Mesenchymal stem cell (in vitro differentiated cells and primary cell): ENCODE measurements at regions not wholly inside any gene's neighbourhood (a gene's known extent, or its start where the extent isn't known, plus 50 kb on each side); places are given as distances from the start of the nearest gene placed in this dataset.

Experiments used
- DNase-seq: peaks from one replicate; pipeline ENCODE4 v3.0.0-alpha.2; 2013
- H2AFZ ChIP-seq: one replicate; pipeline ENCODE4 v1.6.1; 2013; ENCODE audit warnings: low read depth, mild to moderate bottlenecking, control low read depth, inconsistent platforms, low read length, moderate library complexity
- H2AK5ac ChIP-seq: 2 replicates; pipeline ENCODE4 v1.6.1; 2013; ENCODE audit warnings: low read length, moderate library complexity, mild to moderate bottlenecking, inconsistent platforms; ENCODE audit not compliant: severe bottlenecking
- H2BK120ac ChIP-seq: one replicate; pipeline ENCODE4 v1.6.1; 2013; ENCODE audit warnings: low read depth, mild to moderate bottlenecking, inconsistent platforms, low read length, moderate library complexity
- H2BK12ac ChIP-seq, 2 experiments: one replicate each; pipeline ENCODE4 v1.6.1; 2013; ENCODE audit warnings: inconsistent platforms in 2 of 2, low read length in 2 of 2, mild to moderate bottlenecking in 2 of 2, moderate library complexity in 2 of 2, control low read depth in 1 of 2
- H2BK15ac ChIP-seq: one replicate; pipeline ENCODE4 v1.6.1; 2013; ENCODE audit warnings: mild to moderate bottlenecking, low read depth, inconsistent platforms; ENCODE audit not compliant: poor library complexity, severe bottlenecking
- H2BK5ac ChIP-seq: 2 replicates; pipeline ENCODE4 v1.6.1; 2013; ENCODE audit warnings: low read depth, mild to moderate bottlenecking, low read length, control low read depth, inconsistent platforms; ENCODE audit not compliant: poor library complexity, severe bottlenecking
- H3K14ac ChIP-seq, 2 experiments: one replicate each; pipeline ENCODE4 v1.6.1; 2013; ENCODE audit warnings: inconsistent platforms in 2 of 2, low read length in 2 of 2, control low read depth in 1 of 2, mild to moderate bottlenecking in 1 of 2, moderate library complexity in 1 of 2
- H3K18ac ChIP-seq, 2 experiments: one replicate each; pipeline ENCODE4 v1.6.1; 2013; ENCODE audit warnings: inconsistent platforms in 2 of 2, low read length in 2 of 2, control low read depth in 1 of 2, low read depth in 1 of 2, mild to moderate bottlenecking in 1 of 2
- H3K23ac ChIP-seq, 2 experiments: one replicate each; pipeline ENCODE4 v1.6.1; 2013; ENCODE audit warnings: inconsistent platforms in 2 of 2, low read length in 2 of 2, mild to moderate bottlenecking in 2 of 2, moderate library complexity in 2 of 2, control low read depth in 1 of 2
- H3K27ac ChIP-seq: 2 replicates; pipeline ENCODE4 v1.5.1; 2013; ENCODE audit warnings: mild to moderate bottlenecking, moderate library complexity, low read length, control low read depth, inconsistent platforms; ENCODE audit not compliant: poor library complexity, severe bottlenecking
- H3K27me3 ChIP-seq, 2 experiments: 2 replicates each; pipeline versions ENCODE4 v1.6.1 to v1.7.0; 2013; ENCODE audit warnings: low read length in 2 of 2, mild to moderate bottlenecking in 2 of 2, moderate library complexity in 2 of 2, control low read depth in 1 of 2, inconsistent platforms in 1 of 2; ENCODE audit not compliant: control insufficient read depth in 1 of 2, insufficient read depth in 1 of 2
- H3K36me3 ChIP-seq, 2 experiments: 2 replicates each; pipeline versions ENCODE4 v1.6.1 to v1.7.0; 2013; ENCODE audit warnings: low read length in 2 of 2, control low read depth in 1 of 2, inconsistent platforms in 1 of 2, low read depth in 1 of 2, mild to moderate bottlenecking in 1 of 2; ENCODE audit not compliant: insufficient read depth in 2 of 2, control insufficient read depth in 1 of 2
- H3K4ac ChIP-seq, 2 experiments: one replicate each; pipeline ENCODE4 v1.6.1; 2013; ENCODE audit warnings: inconsistent platforms in 2 of 2, low read length in 2 of 2, mild to moderate bottlenecking in 2 of 2, moderate library complexity in 2 of 2, control low read depth in 1 of 2, low read depth in 1 of 2
- H3K4me1 ChIP-seq: 2 replicates; pipeline ENCODE4 v1.6.1; 2013; ENCODE audit warnings: low read depth, low read length, control low read depth; ENCODE audit not compliant: control insufficient read depth, insufficient read depth
- H3K4me2 ChIP-seq: 2 replicates; pipeline ENCODE4 v1.6.1; 2013; ENCODE audit warnings: low read length, mild to moderate bottlenecking, inconsistent platforms; ENCODE audit not compliant: poor library complexity, severe bottlenecking
- H3K4me3 ChIP-seq, 2 experiments: 2 replicates each; pipeline versions ENCODE4 v1.5.1 to v1.7.0; 2013; ENCODE audit warnings: low read length in 2 of 2, mild to moderate bottlenecking in 2 of 2, control low read depth in 1 of 2, low read depth in 1 of 2; ENCODE audit not compliant: insufficient read depth in 1 of 2
- H3K79me1 ChIP-seq: replicated peaks from 2 replicates; pipeline ENCODE4 v1.6.1; 2013; ENCODE audit warnings: mild to moderate bottlenecking, control low read depth, low read length, inconsistent platforms; ENCODE audit not compliant: poor library complexity, severe bottlenecking
- H3K9ac ChIP-seq: 2 replicates; pipeline ENCODE4 v1.7.0; 2013; ENCODE audit warnings: mild to moderate bottlenecking, low read length, moderate library complexity
- H3K9me3 ChIP-seq: 2 replicates; pipeline ENCODE4 v1.7.0; 2013; ENCODE audit warnings: mild to moderate bottlenecking, low read length; ENCODE audit not compliant: control insufficient read depth
- H4K8ac ChIP-seq: one replicate; pipeline ENCODE4 v1.6.1; 2013; ENCODE audit warnings: inconsistent platforms, mild to moderate bottlenecking, low read length, moderate library complexity
- H4K91ac ChIP-seq: one replicate; pipeline ENCODE4 v1.6.1; 2013; ENCODE audit warnings: mild to moderate bottlenecking, low read length, inconsistent platforms
- WGBS: methylation state at CpG from one replicate; pipeline ENCODE4 v1.1.7; 2013; ENCODE audit warnings: mixed read lengths; 5-methylcytosine and 5-hydroxymethylcytosine counted together

- Histone ChIP-seq H3K9ac (no peak overlapping the region), H4K8ac (no peak overlapping the region), H3K18ac (no peak overlapping the region), H3K9me3 (no peaks in the 10 kb centered on the region), H4K91ac (no peak overlapping the region), H2BK12ac (no peak overlapping the region), H2BK120ac (no peak overlapping the region), H3K27me3 (no peaks in the 10 kb centered on the region), H3K4me2 (no peak overlapping the region), H3K4me1 (no peaks in the 10 kb centered on the region), H3K23ac (no peak overlapping the region), H2BK5ac (no peak overlapping the region), H2AK5ac (no peak overlapping the region), H3K36me3 (no peaks in the 10 kb centered on the region), H2AFZ (no peak overlapping the region), H3K79me1 (no peaks in the 10 kb centered on the region), H3K14ac (no peak overlapping the region), H3K4me3 (no peak overlapping the region), H3K4ac (no peak overlapping the region), H2BK15ac (no peak overlapping the region), H3K27ac (no peak overlapping the region)
- WGBS: 78% methylated on average over 12 of the region's 12 CpGs
- DNase-seq: no peak
Observed at GRCh38 chr22:48635031-48635430, 1192.6 kb downstream of the BRD1 start.

- DNase-seq: no peak
- Histone ChIP-seq H3K4ac (no peak overlapping the region), H2BK15ac (no peak overlapping the region), H3K14ac (no peak overlapping the region), H2BK120ac (no peak overlapping the region), H2AFZ (no peak overlapping the region), H3K4me3 (no peak overlapping the region), H2BK12ac (no peak overlapping the region), H3K23ac (no peak overlapping the region), H2AK5ac (no peak overlapping the region), H3K27ac (no peak overlapping the region), H2BK5ac (no peak overlapping the region), H3K18ac (no peak overlapping the region), H3K4me1 (no peaks in the 10 kb centered on the region), H3K27me3 (no peaks in the 10 kb centered on the region), H3K79me1 (no peaks in the 10 kb centered on the region), H3K9ac (no peak overlapping the region), H3K36me3 (no peaks in the 10 kb centered on the region), H3K4me2 (no peak overlapping the region), H3K9me3 (no peaks in the 10 kb centered on the region), H4K8ac (no peak overlapping the region), H4K91ac (no peak overlapping the region)
- WGBS: 77% methylated on average over 9 of the region's 9 CpGs
Observed at GRCh38 chr22:48633996-48634836, 1193.5 kb downstream of the BRD1 start.

- H3K18ac ChIP-seq: no peak overlapping the region
- H4K91ac ChIP-seq: no peak overlapping the region
- no peaks in the 10 kb centered on the region for H3K27me3 ChIP-seq
- H3K9me3 ChIP-seq: no peaks in the 10 kb centered on the region
- no peak overlapping the region for H3K4ac ChIP-seq
- H3K79me1 ChIP-seq: no peaks in the 10 kb centered on the region
- no peak overlapping the region for H3K23ac ChIP-seq
- H3K4me3 ChIP-seq: peak overlapping the region in 1 of 2 experiments; percentile 9
- no peak overlapping the region for H3K14ac ChIP-seq
- no peak overlapping the region for H2BK120ac ChIP-seq
- whole genome bisulfite sequencing: 75% methylated on average over 17 of the region's 17 CpGs
- no peak overlapping the region for H4K8ac ChIP-seq
- no peak overlapping the region for H2AK5ac ChIP-seq
- no peaks in the 10 kb centered on the region for H3K4me1 ChIP-seq
- H2BK12ac ChIP-seq: no peak overlapping the region
- no peak overlapping the region for H2BK5ac ChIP-seq
- H3K9ac ChIP-seq: no peak overlapping the region
- H3K27ac ChIP-seq: no peak overlapping the region
- DNase-seq: no peak
- no peaks in the 10 kb centered on the region for H3K36me3 ChIP-seq
- H2BK15ac ChIP-seq: no peak overlapping the region
- H3K4me2 ChIP-seq: no peak overlapping the region
- no peak overlapping the region for H2AFZ ChIP-seq
Observed at GRCh38 chr22:48632646-48633246, 1194.9 kb downstream of the BRD1 start.

- H2BK12ac ChIP-seq: no peak overlapping the region
- H3K4ac ChIP-seq: no peak overlapping the region
- H3K27me3 ChIP-seq: no peaks in the 10 kb centered on the region
- H3K9ac ChIP-seq: no peak overlapping the region
- no peak overlapping the region for H3K4me3 ChIP-seq
- no peaks in the 10 kb centered on the region for H3K79me1 ChIP-seq
- no peak overlapping the region for H4K8ac ChIP-seq
- no peak for DNase-seq
- no peaks in the 10 kb centered on the region for H3K36me3 ChIP-seq
- H3K18ac ChIP-seq: no peak overlapping the region
- no peak overlapping the region for H3K23ac ChIP-seq
- H3K27ac ChIP-seq: no peak overlapping the region
- no peak overlapping the region for H2BK120ac ChIP-seq
- H4K91ac ChIP-seq: no peak overlapping the region
- no peak overlapping the region for H3K14ac ChIP-seq
- WGBS: 64% methylated on average over 29 of the region's 29 CpGs
- no peak overlapping the region for H3K4me2 ChIP-seq
- no peak overlapping the region for H2AK5ac ChIP-seq
- no peak overlapping the region for H2BK5ac ChIP-seq
- H2BK15ac ChIP-seq: no peak overlapping the region
- no peaks in the 10 kb centered on the region for H3K4me1 ChIP-seq
- H3K9me3 ChIP-seq: no peaks in the 10 kb centered on the region
- H2AFZ ChIP-seq: no peak overlapping the region
Observed at GRCh38 chr22:48631288-48631863, 1196.3 kb downstream of the BRD1 start.
